GM12873 (cell line): ENCODE measurements at regions not wholly inside any gene's neighbourhood (a gene's known extent, or its start where the extent isn't known, plus 50 kb on each side); places are given as distances from the start of the nearest gene placed in this dataset.

Experiments
- TF ChIP-seq, protein P1 (sequence below): IDR thresholded peaks from 2 replicates; pipeline ENCODE4 v1.5.1; 2012; ENCODE audit warnings: low read depth, mild to moderate bottlenecking, moderate library complexity, low read length, control low read depth; ENCODE audit not compliant: insufficient read depth; ENCODE audit errors: missing control alignments

DNA sequence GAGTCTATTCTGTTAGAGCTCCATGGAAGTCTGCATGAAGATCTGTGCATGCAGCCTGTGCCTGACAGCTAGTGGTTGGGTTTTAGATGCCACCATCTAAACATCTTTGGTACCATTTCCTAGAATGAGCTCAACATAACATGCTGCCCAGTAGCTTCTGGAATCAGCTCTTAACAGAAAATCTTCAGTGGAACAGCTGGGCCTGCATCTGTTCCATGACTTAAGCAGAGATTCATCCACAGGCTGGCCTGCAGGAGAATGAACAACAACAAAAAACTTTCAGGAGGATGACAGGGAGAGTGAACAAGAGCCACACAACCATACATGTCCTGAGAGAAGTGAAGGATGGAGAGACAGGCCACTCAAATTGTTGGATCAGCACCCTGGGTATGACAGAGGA is 316.6 kb downstream of the RDH14 start:
- TF ChIP-seq, protein P1, sequence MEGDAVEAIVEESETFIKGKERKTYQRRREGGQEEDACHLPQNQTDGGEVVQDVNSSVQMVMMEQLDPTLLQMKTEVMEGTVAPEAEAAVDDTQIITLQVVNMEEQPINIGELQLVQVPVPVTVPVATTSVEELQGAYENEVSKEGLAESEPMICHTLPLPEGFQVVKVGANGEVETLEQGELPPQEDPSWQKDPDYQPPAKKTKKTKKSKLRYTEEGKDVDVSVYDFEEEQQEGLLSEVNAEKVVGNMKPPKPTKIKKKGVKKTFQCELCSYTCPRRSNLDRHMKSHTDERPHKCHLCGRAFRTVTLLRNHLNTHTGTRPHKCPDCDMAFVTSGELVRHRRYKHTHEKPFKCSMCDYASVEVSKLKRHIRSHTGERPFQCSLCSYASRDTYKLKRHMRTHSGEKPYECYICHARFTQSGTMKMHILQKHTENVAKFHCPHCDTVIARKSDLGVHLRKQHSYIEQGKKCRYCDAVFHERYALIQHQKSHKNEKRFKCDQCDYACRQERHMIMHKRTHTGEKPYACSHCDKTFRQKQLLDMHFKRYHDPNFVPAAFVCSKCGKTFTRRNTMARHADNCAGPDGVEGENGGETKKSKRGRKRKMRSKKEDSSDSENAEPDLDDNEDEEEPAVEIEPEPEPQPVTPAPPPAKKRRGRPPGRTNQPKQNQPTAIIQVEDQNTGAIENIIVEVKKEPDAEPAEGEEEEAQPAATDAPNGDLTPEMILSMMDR: no peak

DNA sequence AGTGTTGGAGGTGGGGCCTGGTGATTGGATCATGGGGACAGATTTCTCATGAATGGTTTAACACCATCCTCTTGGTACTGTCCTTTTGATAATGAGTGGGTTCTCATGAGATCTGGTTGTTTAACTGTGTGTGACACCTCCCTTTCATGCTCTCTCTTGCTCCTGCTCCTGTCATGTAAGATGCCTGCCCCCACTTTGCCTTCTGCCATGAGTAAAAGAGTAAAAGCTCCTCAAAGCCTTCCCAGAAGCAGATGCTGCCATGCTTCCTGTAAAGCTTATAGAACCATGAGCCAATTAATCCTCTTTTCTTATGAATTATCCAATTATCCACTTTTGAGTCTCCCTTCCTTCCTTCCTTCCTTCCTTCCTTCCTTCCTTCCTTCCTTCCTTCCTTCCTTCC is 317.7 kb downstream of the RDH14 start:
- TF ChIP-seq, protein P1: no peak

DNA sequence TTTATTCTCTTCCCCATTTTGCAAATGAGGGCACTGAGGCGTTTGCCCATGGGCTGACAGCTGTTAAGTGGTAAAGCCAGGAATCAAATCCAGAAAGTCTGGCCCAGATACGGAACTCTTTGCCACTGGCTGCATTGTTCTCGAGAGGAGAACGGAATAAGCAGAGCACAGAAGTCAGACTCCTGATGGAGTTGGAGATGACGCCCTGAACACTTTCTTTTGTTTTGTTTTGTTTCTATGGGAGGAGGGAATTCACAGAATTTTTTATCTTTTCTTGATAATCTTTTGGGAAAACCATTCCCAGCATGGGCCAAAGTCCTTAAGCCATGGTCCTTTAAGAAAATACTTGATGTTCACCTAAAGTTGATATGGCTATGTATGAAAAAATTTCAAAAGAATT is 322.2 kb downstream of the RDH14 start:
- TF ChIP-seq, protein P1: no peak

DNA sequence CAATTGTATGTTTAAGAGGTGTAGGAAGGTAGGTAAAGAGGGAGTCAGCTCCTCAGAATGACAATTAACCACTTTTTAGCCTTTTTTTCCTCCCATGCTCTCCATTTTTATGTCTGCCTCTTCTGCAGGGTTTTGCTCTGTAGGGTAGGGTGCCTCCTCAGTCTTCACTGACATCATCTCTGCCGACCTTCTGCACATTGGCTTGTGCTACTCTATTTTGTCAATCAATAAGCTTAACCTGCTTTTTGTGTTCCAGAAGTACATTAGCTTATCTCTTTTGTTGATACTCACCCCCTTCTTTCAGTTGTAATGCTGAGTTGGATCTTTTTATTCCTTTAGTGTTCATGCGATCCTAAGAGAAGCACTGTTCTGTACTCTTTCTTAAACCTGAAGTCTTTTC is 323.2 kb downstream of the RDH14 start:
- TF ChIP-seq, protein P1: no peak

DNA sequence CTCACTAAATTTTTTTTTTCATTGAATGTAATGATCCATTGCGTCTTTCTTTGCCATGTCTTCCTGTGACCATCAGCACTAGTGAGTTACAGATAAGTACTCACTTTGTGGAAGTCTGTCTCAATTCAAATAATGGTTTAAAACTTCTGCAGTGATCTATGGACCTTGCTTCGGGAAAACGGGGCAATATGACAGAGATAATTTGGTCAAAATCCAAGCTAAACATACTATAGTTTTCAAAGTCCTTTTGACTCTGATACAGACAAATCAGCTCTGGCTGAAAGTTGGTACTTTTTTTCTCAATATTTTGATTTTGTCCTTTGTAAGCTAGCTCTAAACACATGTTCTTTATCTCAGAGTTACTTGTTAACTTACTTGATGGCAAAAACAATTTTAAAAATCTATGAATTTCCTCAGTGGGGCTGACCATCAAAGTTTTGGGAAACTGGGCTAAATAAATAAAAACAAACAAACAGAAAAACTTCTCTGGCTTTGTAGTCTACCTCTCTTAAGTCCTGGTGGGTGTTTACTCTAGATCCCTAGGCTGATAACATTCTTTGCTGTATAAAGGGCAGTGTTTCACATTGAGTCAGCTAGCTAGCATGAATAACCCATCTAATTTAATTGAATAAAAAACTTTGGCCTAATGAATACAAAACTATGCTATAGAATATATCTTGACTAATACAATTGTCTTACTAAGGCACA is 327.6 kb downstream of the RDH14 start:
- TF ChIP-seq, protein P1: no peak

DNA sequence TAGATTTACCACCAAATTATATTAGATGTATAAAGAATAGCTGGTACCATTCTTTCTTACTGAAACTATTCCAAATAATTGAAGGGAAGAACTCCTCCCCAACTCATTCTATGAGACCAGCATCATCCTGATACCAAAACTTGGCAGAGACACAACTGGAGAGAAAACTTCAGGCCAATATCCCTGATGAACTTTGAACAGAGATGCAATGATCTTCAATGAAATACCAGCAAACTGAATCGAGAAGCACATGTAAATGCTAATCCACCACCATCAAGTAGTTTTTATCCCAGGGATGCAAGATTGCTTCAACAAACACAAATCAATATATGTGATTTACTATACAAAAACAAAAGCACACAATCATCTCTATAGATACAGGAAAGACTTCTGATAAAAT is 329.8 kb downstream of the RDH14 start:
- TF ChIP-seq, protein P1: no peak

DNA sequence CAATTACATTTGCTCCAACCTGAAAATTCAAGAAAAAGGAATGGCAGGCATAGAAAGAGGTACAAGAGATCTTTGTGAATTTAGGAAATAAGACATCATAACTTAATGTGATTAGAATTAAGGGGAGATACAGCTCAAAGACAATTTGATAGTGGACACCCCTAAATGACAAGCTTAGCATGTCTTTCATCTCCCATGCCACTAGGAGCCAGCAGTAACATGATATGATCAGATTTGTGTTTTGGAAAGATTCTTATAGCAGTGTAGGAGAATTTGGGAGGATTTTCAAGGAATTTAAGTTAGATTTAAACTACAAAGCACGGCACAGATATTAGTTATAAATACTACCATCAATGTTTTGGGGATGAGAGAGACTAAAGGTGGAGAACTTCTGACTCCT is 340.8 kb downstream of the RDH14 start:
- TF ChIP-seq, protein P1: no peak
